Activated naive CD4-positive, alpha-beta T cell (primary cell): ENCODE measurements at regions not wholly inside any gene's neighbourhood (a gene's known extent, or its start where the extent isn't known, plus 50 kb on each side); places are given as distances from the start of the nearest gene placed in this dataset.
"Not testable (repeated sequence)": the region's sequence is repeated elsewhere in the genome, so short reads cannot be mapped to it uniquely, and the experiment has no call there.

Experiments used
- DNase-seq, 4 experiments: peaks; one replicate each; lab custom pipeline; 2025; lab: John Stamatoyannopoulos, UW

GRCh38 chr1:199218533-199218932, 579.7 kb downstream of the PTPRC start:
- no peak for DNase-seq

DNA sequence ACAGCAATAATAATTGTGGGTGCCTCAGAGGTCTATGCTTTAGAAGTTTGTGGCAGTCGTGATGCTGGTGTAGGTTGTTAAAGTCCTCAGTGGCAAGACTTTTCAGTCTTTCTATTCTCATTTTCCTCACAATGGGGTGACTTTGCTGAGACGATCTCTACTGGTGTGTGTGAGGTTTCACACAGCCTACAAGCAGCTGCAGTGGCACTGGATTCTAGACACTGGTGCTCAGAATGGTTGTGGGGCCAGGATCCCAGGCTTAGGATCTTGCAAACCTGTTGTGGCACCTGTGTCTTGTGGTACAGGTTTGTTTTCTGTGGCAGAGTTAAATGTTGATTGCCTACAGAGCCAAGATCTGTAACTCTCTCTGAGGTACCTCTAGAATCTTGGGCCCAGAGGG, 581.2 kb downstream of the PTPRC start:
- DNase-seq = no peak

- no peak for DNase-seq
Measured at GRCh38 chr1:199221371-199222150, 582.7 kb downstream of the PTPRC start.

GRCh38 chr1:199223936-199224335, 585.1 kb downstream of the PTPRC start:
- no peak for DNase-seq

DNA sequence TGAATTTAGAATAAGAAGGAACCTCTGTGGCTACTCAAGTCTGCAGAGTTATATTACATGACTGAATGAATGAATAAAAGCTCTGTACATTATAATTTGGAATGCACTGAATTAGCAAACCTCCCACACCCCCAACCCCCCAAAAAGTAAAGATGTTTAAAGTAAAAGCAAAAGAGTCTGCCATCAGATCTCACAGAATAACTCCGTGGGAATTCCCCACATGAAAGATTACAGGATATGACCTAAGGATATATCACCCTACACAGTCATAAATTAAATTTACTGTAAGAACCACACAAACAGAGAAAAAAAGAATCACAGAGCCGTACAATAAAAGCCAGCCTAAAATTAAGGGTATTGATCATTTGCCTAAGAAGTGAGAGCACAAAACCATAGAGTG, 587.3 kb downstream of the PTPRC start:
- no peak for DNase-seq

DNA sequence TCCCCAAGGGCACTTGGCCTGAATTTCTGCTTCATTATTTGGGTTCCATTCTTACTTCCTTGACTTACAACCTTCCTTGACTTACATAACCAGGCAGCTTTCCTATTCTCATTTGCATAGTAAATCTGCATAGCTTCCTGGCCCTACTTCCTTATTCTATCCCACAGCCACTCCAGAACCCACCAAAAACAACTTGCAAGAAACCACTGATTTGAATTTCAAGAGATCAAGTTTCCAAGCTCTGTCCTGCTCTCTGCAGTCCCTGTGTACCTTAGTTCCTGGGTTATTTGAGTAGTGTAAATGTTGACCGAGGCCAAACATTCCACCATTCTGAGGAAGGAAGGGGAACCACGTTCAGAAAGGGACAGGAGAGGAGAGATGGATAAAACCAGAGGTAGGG, 603.3 kb downstream of the PTPRC start:
- no peak for DNase-seq

GRCh38 chr1:199242601-199243000, 603.8 kb downstream of the PTPRC start:
- no peak for DNase-seq

GRCh38 chr1:199243423-199244061, 604.7 kb downstream of the PTPRC start:
- peak; percentile 22 to 48 (median 36) for DNase-seq

GRCh38 chr1:199245946-199246345, 607.1 kb downstream of the PTPRC start:
- DNase-seq = no peak

DNA sequence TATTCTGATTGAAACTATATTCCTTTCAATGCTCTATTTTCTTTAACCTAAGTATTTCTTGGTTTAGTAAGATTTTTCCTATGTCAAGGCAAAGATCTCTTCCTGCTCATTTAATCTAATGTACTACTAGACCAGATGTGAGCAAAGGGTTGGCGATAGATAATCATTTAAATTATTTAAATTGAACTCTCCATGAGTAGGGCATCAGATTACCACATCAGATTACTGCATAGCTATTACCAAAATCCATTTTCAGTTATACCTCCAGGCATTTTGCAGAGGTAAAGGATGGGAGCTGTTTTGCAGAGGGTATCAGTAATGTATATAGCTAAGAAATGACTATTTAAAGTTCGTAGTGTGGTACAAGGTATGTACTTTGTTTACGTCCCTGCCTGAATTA, 607.9 kb downstream of the PTPRC start:
- no peak for DNase-seq

- DNase-seq = no peak
Measured at GRCh38 chr1:199247891-199248290, 609.1 kb downstream of the PTPRC start.

- not testable (repeated sequence) for DNase-seq
Measured at GRCh38 chr1:199254040-199254439, 615.2 kb downstream of the PTPRC start.

GRCh38 chr1:199261328-199261727, 622.5 kb downstream of the PTPRC start:
- DNase-seq = no peak

- DNase-seq = no peak
Measured at GRCh38 chr1:199264283-199264682, 625.4 kb downstream of the PTPRC start.

GRCh38 chr1:199264911-199265310, 626.1 kb downstream of the PTPRC start:
- DNase-seq = no peak

DNA sequence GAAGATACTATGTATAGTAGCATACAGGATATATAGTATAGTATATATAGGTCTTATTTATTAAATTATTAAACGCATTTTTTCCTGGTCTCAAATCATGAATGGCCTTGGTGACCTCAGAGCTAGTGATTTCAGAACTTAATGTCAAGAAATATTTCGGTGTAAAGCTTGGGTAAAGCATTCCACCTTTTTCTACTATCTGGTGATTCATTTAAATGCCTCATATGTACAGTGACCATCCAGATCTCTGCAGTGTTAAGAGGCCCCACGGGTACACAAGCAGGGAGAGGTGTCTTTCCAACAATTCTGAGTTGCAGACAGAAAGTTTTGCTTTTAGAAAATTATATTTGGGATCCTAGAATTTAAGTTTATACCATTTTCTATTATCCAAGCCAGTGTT, 626.5 kb downstream of the PTPRC start:
- DNase-seq = no peak

- no peak for DNase-seq
Measured at GRCh38 chr1:199269241-199269640, 630.4 kb downstream of the PTPRC start.

DNA sequence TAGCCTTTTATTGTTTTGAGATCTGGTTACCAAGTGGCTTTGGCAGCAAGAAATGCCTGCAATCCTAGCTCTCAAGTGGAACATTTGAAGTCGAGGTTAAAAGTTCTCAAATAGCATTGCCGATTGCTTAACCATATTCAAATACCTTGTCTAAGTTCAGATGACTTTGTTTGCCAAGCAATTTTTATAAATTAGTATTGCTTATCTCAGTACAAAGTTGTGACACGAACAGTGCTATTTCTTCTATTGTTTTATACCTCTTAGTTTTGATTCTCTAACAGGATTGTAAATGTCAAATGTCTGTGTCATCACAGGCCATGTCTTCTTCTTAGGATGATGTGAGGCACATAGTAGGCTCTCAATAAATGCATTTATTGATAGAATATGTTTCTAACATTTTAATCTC, 633.3 kb downstream of the PTPRC start:
- no peak for DNase-seq

DNA sequence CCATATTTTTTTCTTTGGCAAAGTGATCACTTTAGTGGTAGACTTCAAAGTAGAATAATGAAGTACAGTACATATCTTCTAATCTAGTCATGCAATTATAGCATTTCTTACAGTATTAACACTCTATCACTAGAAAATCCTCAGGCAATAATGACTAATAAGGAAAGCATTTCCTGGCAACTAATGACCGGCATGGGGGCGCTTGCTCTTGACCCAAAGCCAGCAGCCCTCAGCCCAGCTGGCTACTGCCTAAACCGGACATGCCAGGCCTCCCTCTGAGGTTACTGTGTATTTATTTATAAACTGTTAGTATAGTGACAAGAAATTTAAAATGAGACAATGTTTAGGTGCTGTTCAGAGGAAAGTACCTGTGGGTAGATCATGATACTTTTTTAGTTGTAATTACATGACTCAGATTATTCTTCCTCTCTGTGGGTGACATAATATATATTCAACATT, 633.8 kb downstream of the PTPRC start:
- no peak for DNase-seq

DNA sequence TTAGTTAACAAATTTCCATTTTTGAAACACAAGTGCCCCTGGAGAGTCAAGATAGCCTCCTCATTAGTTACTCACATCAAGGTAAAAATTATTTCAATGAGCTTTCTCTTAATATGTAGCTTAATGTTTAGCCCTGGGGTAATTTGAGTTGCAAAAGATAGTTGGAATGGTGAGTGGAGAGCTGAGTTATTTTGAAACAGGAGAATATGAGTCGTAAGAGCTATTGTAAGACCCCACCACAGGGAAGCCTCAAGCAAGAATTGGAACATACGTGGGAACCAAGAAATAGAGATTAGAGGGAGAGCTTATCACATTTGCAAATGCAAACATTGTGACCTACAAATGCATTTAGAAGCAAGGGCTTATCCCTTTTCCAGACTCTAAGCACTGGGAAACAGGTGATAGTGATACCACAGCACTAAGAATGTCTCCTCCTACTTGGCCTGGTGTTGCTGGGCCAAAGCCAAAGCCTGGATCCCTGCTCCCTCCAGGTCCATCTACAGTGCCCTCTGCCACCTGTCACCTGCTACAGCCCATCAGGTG, 635.1 kb downstream of the PTPRC start:
- no peak for DNase-seq

GRCh38 chr1:199279067-199279466, 640.2 kb downstream of the PTPRC start:
- no peak for DNase-seq

DNA sequence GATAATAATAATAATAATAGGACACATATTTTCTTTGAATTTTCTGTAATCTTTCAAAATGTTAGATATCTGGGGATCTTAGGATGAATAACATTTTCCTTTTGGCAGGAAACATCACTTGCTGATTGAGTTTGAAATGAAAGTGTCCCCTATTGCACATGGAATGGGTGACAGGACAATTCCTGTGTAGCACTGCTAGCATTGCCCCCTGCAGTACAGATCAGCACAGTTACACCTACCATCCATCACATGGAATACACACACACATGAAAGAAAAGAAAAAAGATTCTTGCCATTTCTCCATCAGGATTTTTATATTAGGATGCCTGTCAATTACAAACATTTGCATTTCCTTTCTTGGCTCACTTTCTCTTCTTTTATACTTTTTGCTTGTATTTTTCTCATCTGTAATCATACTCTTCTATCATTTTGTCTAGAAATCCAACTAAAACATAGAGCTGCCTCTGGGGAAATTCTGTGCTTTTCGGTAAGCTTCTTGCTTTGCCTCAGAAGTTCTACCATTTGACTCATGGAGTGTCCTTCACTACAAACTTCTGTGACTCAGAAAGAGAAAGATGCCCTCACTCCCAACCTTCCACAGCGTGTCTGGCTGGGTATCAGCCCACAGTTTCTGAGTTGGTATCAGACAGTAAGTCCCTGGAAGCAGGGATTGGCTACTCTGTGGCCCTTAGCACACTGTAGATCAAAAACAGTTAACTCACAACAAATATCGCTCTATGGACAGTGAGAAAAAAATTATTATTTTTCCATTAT, 641.2 kb downstream of the PTPRC start:
- no peak for DNase-seq
